ENCODE measurements at regions not wholly inside any gene's neighbourhood (a gene's known extent, or its start where the extent isn't known, plus 50 kb on each side); places are given as distances from the start of the nearest gene placed in this dataset.
"Not testable (repeated sequence)": the region's sequence is repeated elsewhere in the genome, so short reads cannot be mapped to it uniquely, and the experiment has no call there.

- DNase-seq (ENCODE audit: low spot score), result no peak
Measured at GRCh38 chr4:123674762-123675465, 278.3 kb downstream of the SPRY1 start.

GRCh38 chr4:123675567-123675966, 279.0 kb downstream of the SPRY1 start:
- no peak for DNase-seq (ENCODE audit: low spot score)

- no peak for DNase-seq (ENCODE audit: low spot score)
Measured at GRCh38 chr4:123676071-123676889, 279.7 kb downstream of the SPRY1 start.

GRCh38 chr4:123676890-123677229, 280.3 kb downstream of the SPRY1 start:
- DNase-seq (ENCODE audit: low spot score), result no peak

GRCh38 chr4:123682931-123683330, 286.3 kb downstream of the SPRY1 start:
- DNase-seq (ENCODE audit: low spot score), result no peak

GRCh38 chr4:123684937-123685336, 288.3 kb downstream of the SPRY1 start:
- not testable (repeated sequence) for DNase-seq (ENCODE audit: low spot score)

GRCh38 chr4:123695531-123695930, 298.9 kb downstream of the SPRY1 start:
- not testable (repeated sequence) for DNase-seq (ENCODE audit: low spot score)

- DNase-seq (ENCODE audit: low spot score), result no peak
Measured at GRCh38 chr4:123696687-123697086, 300.1 kb downstream of the SPRY1 start.

- no peak for DNase-seq (ENCODE audit: low spot score)
Measured at GRCh38 chr4:123698556-123698955, 302.0 kb downstream of the SPRY1 start.

- no peak for DNase-seq (ENCODE audit: low spot score)
Measured at GRCh38 chr4:123699880-123700771, 303.5 kb downstream of the SPRY1 start.

- DNase-seq (ENCODE audit: low spot score), result no peak
Measured at GRCh38 chr4:123701131-123701575, 304.6 kb downstream of the SPRY1 start.

GRCh38 chr4:123705419-123705818, 308.8 kb downstream of the SPRY1 start:
- no peak for DNase-seq (ENCODE audit: low spot score)

- no peak for DNase-seq (ENCODE audit: low spot score)
Measured at GRCh38 chr4:123706973-123707372, 310.4 kb downstream of the SPRY1 start.

- no peak for DNase-seq (ENCODE audit: low spot score)
Measured at GRCh38 chr4:123708902-123709301, 312.3 kb downstream of the SPRY1 start.

GRCh38 chr4:123709336-123709735, 312.7 kb downstream of the SPRY1 start:
- no peak for DNase-seq (ENCODE audit: low spot score)

- DNase-seq (ENCODE audit: low spot score), result no peak
Measured at GRCh38 chr4:123731035-123731434, 334.4 kb downstream of the SPRY1 start.

- DNase-seq (ENCODE audit: low spot score), result no peak
Measured at GRCh38 chr4:123737156-123737555, 340.6 kb downstream of the SPRY1 start.

GRCh38 chr4:123739806-123740205, 343.2 kb downstream of the SPRY1 start:
- no peak for DNase-seq (ENCODE audit: low spot score)

- DNase-seq (ENCODE audit: low spot score), result no peak
Measured at GRCh38 chr4:123740236-123740635, 343.6 kb downstream of the SPRY1 start.

- no peak for DNase-seq (ENCODE audit: low spot score)
Measured at GRCh38 chr4:123741906-123742305, 345.3 kb downstream of the SPRY1 start.

- peak; percentile 15 for DNase-seq (ENCODE audit: low spot score)
Measured at GRCh38 chr4:123743848-123744247, 347.3 kb downstream of the SPRY1 start.
